Dermis microvascular lymphatic vessel endothelial cell (primary cell): ENCODE measurements at regions not wholly inside any gene's neighbourhood (a gene's known extent, or its start where the extent isn't known, plus 50 kb on each side); places are given as distances from the start of the nearest gene placed in this dataset.
"Not testable (repeated sequence)": the region's sequence is repeated elsewhere in the genome, so short reads cannot be mapped to it uniquely, and the experiment has no call there.

ENCODE experiments used
- DNase-seq, 2 donors: peaks; one replicate each; pipeline versions ENCODE4 v3.0.0 to v3.0.0-alpha.2; 2010; ENCODE audit warnings: low read depth in 2 of 2

- no peak for DNase-seq
Observed at GRCh38 chr1:174105086-174105485, 54.2 kb upstream of the RABGAP1L start.

GRCh38 chr1:174103766-174104165 lies 55.6 kb upstream of the RABGAP1L start:
- DNase-seq = no peak

- not testable (repeated sequence) for DNase-seq
Observed at GRCh38 chr1:174101976-174102375, 57.3 kb upstream of the RABGAP1L start.

GRCh38 chr1:174097426-174097825 lies 61.9 kb upstream of the RABGAP1L start:
- no peak for DNase-seq

GRCh38 chr1:174093789-174094188 lies 65.5 kb upstream of the RABGAP1L start:
- DNase-seq = not testable (repeated sequence)

- DNase-seq = no peak
Observed at GRCh38 chr1:174090471-174090870, 68.3 kb upstream of the RC3H1 start.

- no peak for DNase-seq
Observed at GRCh38 chr1:174080819-174081218, 58.7 kb upstream of the RC3H1 start.

- DNase-seq = no peak
Observed at GRCh38 chr1:174079796-174080195, 57.6 kb upstream of the RC3H1 start.

- not testable (repeated sequence) for DNase-seq
Observed at GRCh38 chr1:174078916-174079315, 56.8 kb upstream of the RC3H1 start.

- DNase-seq = no peak
Observed at GRCh38 chr1:174077749-174078490, 55.8 kb upstream of the RC3H1 start.

- DNase-seq = no peak
Observed at GRCh38 chr1:174075245-174075692, 53.1 kb upstream of the RC3H1 start.

- peak; percentile 6 to 29 for DNase-seq
Observed at GRCh38 chr1:174074757-174075156, 52.6 kb upstream of the RC3H1 start.

- DNase-seq = no peak
Observed at GRCh38 chr1:174072581-174072980, 50.4 kb upstream of the RC3H1 start.
